ENCODE measurements at regions not wholly inside any gene's neighbourhood (a gene's known extent, or its start where the extent isn't known, plus 50 kb on each side); places are given as distances from the start of the nearest gene placed in this dataset.
"Not testable (repeated sequence)": the region's sequence is repeated elsewhere in the genome, so short reads cannot be mapped to it uniquely, and the experiment has no call there.

DNA sequence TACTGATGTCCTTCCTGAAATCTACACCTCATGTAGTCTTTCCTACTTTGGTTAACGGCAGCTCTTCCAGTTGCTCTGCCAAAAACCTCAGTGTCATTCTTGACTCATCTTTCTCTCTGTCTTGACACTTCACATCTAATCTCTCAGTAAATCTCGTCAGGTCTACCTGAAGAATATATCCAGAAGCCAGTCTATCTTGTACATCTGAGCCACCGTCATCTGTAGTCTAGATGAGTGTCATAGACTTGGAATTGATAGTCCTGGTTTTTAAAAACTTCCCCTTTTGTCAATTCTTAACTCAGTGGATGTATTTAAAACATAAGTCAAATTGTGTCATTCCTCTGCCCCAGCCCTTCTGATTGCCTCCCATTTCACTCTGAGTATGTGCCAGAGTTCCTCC lies 90.6 kb downstream of the CCDC74A start:
- H3K27me3 ChIP-seq (replicated peaks in 1 of 4; ENCODE audit: control insufficient read depth in 3 of 4, extremely low read depth in 1 of 4, insufficient read depth in 3 of 4, low read length in 3 of 4); H3K27ac ChIP-seq (ENCODE audit: low read depth, low read length); H3K56ac ChIP-seq (replicated peaks; ENCODE audit: insufficient read length, low read depth, low read length); H3K4me1 ChIP-seq (replicated peaks in 1 of 4; ENCODE audit: control insufficient read depth in 3 of 4, insufficient read depth in 4 of 4, low read length in 3 of 4); H3K79me1 ChIP-seq (ENCODE audit: low read depth, low read length); H2BK5ac ChIP-seq (ENCODE audit: low read depth, low read length); H2AFZ ChIP-seq (ENCODE audit: low read length); H3K4ac ChIP-seq (replicated peaks; ENCODE audit: insufficient read length, low read depth, low read length); H3K23me2 ChIP-seq (ENCODE audit: low read depth, low read length); H3K4me2 ChIP-seq (ENCODE audit: insufficient read depth in 1 of 2, low read depth in 2 of 2, low read length in 2 of 2); CTCF ChIA-PET (ENCODE audit: partially characterized antibody); H2BK12ac ChIP-seq (ENCODE audit: low read depth, low read length); H3K9me3 ChIP-seq (ENCODE audit: insufficient read depth in 2 of 2, low read depth in 1 of 2, low read length in 1 of 2); H3K79me2 ChIP-seq (ENCODE audit: control insufficient read depth in 1 of 2, insufficient read depth in 2 of 2, low read length in 2 of 2); H3K14ac ChIP-seq (ENCODE audit: insufficient read length); H4K8ac ChIP-seq (ENCODE audit: extremely low read depth, insufficient read depth, low read length); H3K18ac ChIP-seq (ENCODE audit: extremely low read depth, low read length); H2BK120ac ChIP-seq (replicated peaks; ENCODE audit: low read depth, low read length); H3K4me3 ChIP-seq (ENCODE audit: extremely low read depth in 1 of 4, insufficient read depth in 2 of 4, low read depth in 3 of 4, low read length in 4 of 4); H4K91ac ChIP-seq (replicated peaks; ENCODE audit: insufficient read length, low read length); H4K20me1 ChIP-seq (replicated peaks in 1 of 2; ENCODE audit: control insufficient read depth in 1 of 2, insufficient read depth in 2 of 2, low read length in 2 of 2); H4K5ac ChIP-seq (ENCODE audit: insufficient read length, low read depth, low read length); DNase-seq (ENCODE audit: low read depth in 1 of 2, low spot score in 2 of 2); H3K36me3 ChIP-seq (ENCODE audit: control insufficient read depth in 2 of 4, insufficient read depth in 4 of 4, low read length in 3 of 4); H2AK5ac ChIP-seq (ENCODE audit: low read depth, low read length); H2BK20ac ChIP-seq (ENCODE audit: low read length); FAIRE-seq; POLR2A ChIA-PET (ENCODE audit: partially characterized antibody); H2BK15ac ChIP-seq (ENCODE audit: low read length); H3K9ac ChIP-seq (replicated peaks in 1 of 4; ENCODE audit: extremely low read depth in 1 of 4, low read depth in 3 of 4, low read length in 3 of 4); H3K23ac ChIP-seq (ENCODE audit: insufficient read length): not testable (repeated sequence)
- 96% methylated on average over 3 of the region's 3 CpGs; no CpG with 5 or more reads in 1 of the 2 experiments for WGBS, 2 experiments (ENCODE audit: extremely low coverage in 1 of 2, insufficient coverage in 1 of 2, insufficient read length in 1 of 2, insufficient replicate concordance in 2 of 2, low coverage in 1 of 2, low lambda C conversion rate in 2 of 2, missing lambda C conversion rate in 1 of 2)

DNA sequence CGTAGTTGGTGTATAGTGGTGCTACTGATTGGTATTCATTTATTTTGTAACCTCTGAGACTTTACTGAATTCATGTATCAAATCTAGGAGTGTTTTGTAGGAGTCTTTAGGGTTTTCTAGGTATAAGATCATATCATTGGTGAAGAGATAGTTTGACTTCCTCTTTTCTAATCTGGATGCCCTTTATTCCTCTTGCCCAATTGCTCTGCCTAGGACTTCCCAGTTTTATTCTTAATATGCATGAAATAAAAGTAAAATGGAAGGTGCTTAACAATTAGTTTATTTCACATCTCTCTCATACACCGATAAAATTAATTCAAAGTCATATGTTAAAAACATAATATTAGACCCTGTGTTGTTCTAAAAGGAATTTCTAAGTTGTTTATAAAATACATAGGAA lies 95.2 kb downstream of the CCDC74A start:
- H3K4me1 ChIP-seq (replicated peaks in 1 of 4; ENCODE audit: control insufficient read depth in 3 of 4, insufficient read depth in 4 of 4, low read length in 3 of 4); H2BK15ac ChIP-seq (ENCODE audit: low read length); H4K8ac ChIP-seq (ENCODE audit: extremely low read depth, insufficient read depth, low read length); H3K23ac ChIP-seq (ENCODE audit: insufficient read length); H2AK5ac ChIP-seq (ENCODE audit: low read depth, low read length); H2AFZ ChIP-seq (ENCODE audit: low read length); DNase-seq (ENCODE audit: low read depth in 1 of 2, low spot score in 2 of 2); H3K27me3 ChIP-seq (replicated peaks in 1 of 4; ENCODE audit: control insufficient read depth in 3 of 4, extremely low read depth in 1 of 4, insufficient read depth in 3 of 4, low read length in 3 of 4); H2BK120ac ChIP-seq (replicated peaks; ENCODE audit: low read depth, low read length); H3K36me3 ChIP-seq (ENCODE audit: control insufficient read depth in 2 of 4, insufficient read depth in 4 of 4, low read length in 3 of 4); FAIRE-seq; H4K20me1 ChIP-seq (replicated peaks in 1 of 2; ENCODE audit: control insufficient read depth in 1 of 2, insufficient read depth in 2 of 2, low read length in 2 of 2); H2BK5ac ChIP-seq (ENCODE audit: low read depth, low read length); H3K27ac ChIP-seq (ENCODE audit: low read depth, low read length); H3K4me3 ChIP-seq (ENCODE audit: extremely low read depth in 1 of 4, insufficient read depth in 2 of 4, low read depth in 3 of 4, low read length in 4 of 4); H3K79me2 ChIP-seq (ENCODE audit: control insufficient read depth in 1 of 2, insufficient read depth in 2 of 2, low read length in 2 of 2); H3K9ac ChIP-seq (replicated peaks in 1 of 4; ENCODE audit: extremely low read depth in 1 of 4, low read depth in 3 of 4, low read length in 3 of 4); H2BK12ac ChIP-seq (ENCODE audit: low read depth, low read length); H3K79me1 ChIP-seq (ENCODE audit: low read depth, low read length); H3K14ac ChIP-seq (ENCODE audit: insufficient read length); H3K4ac ChIP-seq (replicated peaks; ENCODE audit: insufficient read length, low read depth, low read length); POLR2A ChIA-PET (ENCODE audit: partially characterized antibody); H3K18ac ChIP-seq (ENCODE audit: extremely low read depth, low read length); H3K9me3 ChIP-seq (ENCODE audit: insufficient read depth in 2 of 2, low read depth in 1 of 2, low read length in 1 of 2); CTCF ChIA-PET (ENCODE audit: partially characterized antibody); H2BK20ac ChIP-seq (ENCODE audit: low read length); H4K91ac ChIP-seq (replicated peaks; ENCODE audit: insufficient read length, low read length); H3K56ac ChIP-seq (replicated peaks; ENCODE audit: insufficient read length, low read depth, low read length); H3K4me2 ChIP-seq (ENCODE audit: insufficient read depth in 1 of 2, low read depth in 2 of 2, low read length in 2 of 2); H3K23me2 ChIP-seq (ENCODE audit: low read depth, low read length); H4K5ac ChIP-seq (ENCODE audit: insufficient read length, low read depth, low read length): not testable (repeated sequence)
- WGBS, 2 experiments (ENCODE audit: extremely low coverage in 1 of 2, insufficient coverage in 1 of 2, insufficient read length in 1 of 2, insufficient replicate concordance in 2 of 2, low coverage in 1 of 2, low lambda C conversion rate in 2 of 2, missing lambda C conversion rate in 1 of 2): 96% methylated on average over 2 of the region's 2 CpGs; no CpG with 5 or more reads in 1 of the 2 experiments
